Ectodermal cell (in vitro differentiated cells): ENCODE measurements at regions not wholly inside any gene's neighbourhood (a gene's known extent, or its start where the extent isn't known, plus 50 kb on each side); places are given as distances from the start of the nearest gene placed in this dataset.
"Not testable (repeated sequence)": the region's sequence is repeated elsewhere in the genome, so short reads cannot be mapped to it uniquely, and the experiment has no call there.

Experiments used
- H3K27ac ChIP-seq: 2 replicates; pipeline ENCODE4 v1.7.0; 2013; ENCODE audit warnings: mild to moderate bottlenecking, low read depth, low read length; ENCODE audit not compliant: insufficient read depth, poor library complexity, severe bottlenecking
- H3K27me3 ChIP-seq: 2 replicates; pipeline ENCODE4 v1.7.0; 2013; ENCODE audit warnings: mild to moderate bottlenecking, low read length; ENCODE audit not compliant: insufficient read depth, control insufficient read depth, poor library complexity, severe bottlenecking
- H3K36me3 ChIP-seq: one replicate; pipeline ENCODE4 v1.7.0; 2013; ENCODE audit warnings: low read length; ENCODE audit not compliant: control insufficient read depth, insufficient read depth
- H3K4me1 ChIP-seq: one replicate; pipeline ENCODE4 v1.7.0; 2013; ENCODE audit warnings: low read length; ENCODE audit not compliant: control insufficient read depth, insufficient read depth
- H3K4me3 ChIP-seq: 2 replicates; pipeline ENCODE4 v1.7.0; 2013; ENCODE audit warnings: low read depth, low read length, control low read depth; ENCODE audit not compliant: insufficient read depth
- H3K9me3 ChIP-seq: 2 replicates; pipeline ENCODE4 v1.7.0; 2013; ENCODE audit warnings: mild to moderate bottlenecking, low read length, moderate library complexity; ENCODE audit not compliant: control insufficient read depth
- WGBS, 2 experiments: methylation state at CpG; one replicate each; pipeline ENCODE4 v1.1.7; 2013; ENCODE audit warnings: missing lambda C conversion rate in 2 of 2; 5-methylcytosine and 5-hydroxymethylcytosine counted together

DNA sequence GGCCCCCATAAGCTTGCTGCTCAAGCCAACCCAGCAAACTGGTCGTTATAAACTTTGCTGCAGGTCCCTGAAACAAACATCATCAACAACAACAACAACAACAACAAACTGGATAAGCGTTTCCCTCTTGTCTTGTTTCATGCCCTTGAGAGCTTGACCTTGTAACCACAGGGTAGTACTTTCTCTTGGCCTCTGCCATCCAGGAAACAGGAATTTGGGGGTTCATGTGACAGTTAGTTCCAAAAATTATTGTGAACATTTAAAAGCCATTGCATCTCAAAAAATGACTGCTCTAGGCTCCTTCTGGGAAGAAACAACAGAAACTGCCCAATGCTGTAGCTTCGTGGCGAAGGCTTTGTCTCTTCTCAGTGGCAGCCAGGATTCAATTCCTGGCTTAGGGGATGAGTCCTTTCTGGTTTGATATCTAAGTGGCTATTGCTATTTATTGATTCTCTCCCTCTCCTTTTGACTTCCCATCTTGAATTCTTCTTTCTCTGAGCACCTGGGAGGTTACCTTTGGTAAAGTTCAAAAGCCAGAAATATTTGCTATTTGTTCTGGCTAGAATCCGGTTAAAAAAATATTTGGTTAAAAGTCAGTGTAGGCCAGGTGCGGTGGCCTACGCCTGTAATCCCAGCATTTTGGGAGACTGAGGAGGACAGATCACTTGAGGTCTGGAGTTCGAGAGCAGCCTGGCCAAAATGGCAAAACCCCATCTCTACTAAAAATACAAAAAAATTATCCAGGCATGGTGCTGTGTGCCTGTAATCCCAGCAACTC is 52.0 kb upstream of the CPM start:
- Histone ChIP-seq H3K9me3 (no peaks in the 10 kb centered on the region), H3K27me3 (no peaks in the 10 kb centered on the region), H3K4me1 (no peaks in the 10 kb centered on the region), H3K27ac (no peak overlapping the region), H3K4me3 (no peak overlapping the region), H3K36me3 (no peaks in the 10 kb centered on the region)
- 87 to 91% methylated on average over 8 of the region's 8 CpGs for WGBS, 2 experiments

DNA sequence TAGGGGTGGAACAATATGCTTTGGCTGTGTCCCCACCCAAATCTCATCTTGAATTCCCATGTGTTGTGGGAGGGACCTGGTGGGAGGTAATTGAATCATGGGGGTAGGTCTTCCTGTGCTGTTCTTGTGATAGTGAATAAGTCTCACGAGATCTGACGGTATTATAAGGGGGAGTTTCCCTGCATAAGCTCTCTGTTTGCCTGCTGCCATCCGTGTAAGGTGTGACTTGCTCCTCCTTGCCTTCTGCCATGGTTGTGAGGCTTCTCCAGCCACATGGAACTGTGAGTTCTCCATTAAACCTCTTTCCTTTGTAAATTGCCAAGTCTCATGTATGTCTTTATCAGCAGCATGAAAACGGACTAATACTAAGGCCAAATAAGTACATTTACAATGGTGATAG is 64.6 kb upstream of the CPM start:
- not testable (repeated sequence) for H3K27ac ChIP-seq

DNA sequence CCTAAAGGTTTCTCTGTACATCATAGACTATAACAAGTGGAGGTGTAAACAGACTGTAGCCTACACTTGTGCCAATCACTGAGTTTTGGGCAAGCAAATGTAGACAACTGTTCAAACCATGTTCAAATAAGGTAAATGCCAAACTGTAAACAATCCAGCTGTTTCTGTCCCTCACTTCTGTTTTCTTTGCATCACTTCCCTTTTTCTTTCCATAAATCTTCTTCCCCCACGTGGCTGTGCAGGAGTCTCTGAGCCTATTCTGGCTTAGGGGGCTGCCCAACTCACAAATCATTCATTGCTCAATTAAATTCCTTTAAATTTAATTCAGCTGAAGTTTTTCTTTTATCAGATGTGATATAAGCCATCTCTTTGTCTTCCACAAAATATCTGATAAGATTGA is 65.1 kb upstream of the CPM start:
- no peak overlapping the region for H3K27ac ChIP-seq
- H3K4me3 ChIP-seq: no peak overlapping the region
- WGBS, 2 experiments: 89 to 90% methylated on average over 1 of the region's 1 CpG
- no peaks in the 10 kb centered on the region for H3K27me3 ChIP-seq
- H3K9me3 ChIP-seq: no peaks in the 10 kb centered on the region
- H3K36me3 ChIP-seq: no peaks in the 10 kb centered on the region
- no peaks in the 10 kb centered on the region for H3K4me1 ChIP-seq

More for the DNA sequence above, 64.6 kb upstream of the CPM start:
- H3K4me3 ChIP-seq, H3K27me3 ChIP-seq, H3K36me3 ChIP-seq, H3K9me3 ChIP-seq, H3K4me1 ChIP-seq: not testable (repeated sequence)
- 93 to 97% methylated on average over 4 of the region's 4 CpGs for WGBS, 2 experiments

- Histone ChIP-seq H3K4me1 (no peaks in the 10 kb centered on the region), H3K27me3 (no peaks in the 10 kb centered on the region), H3K9me3 (no peaks in the 10 kb centered on the region), H3K27ac (no peak overlapping the region), H3K36me3 (no peaks in the 10 kb centered on the region), H3K4me3 (no peak overlapping the region)
- WGBS, 2 experiments: 98 to 100% methylated on average over 3 of the region's 3 CpGs
These were observed 67.1 kb upstream of the CPM start for GRCh38 chr12:69000074-69000473.

DNA sequence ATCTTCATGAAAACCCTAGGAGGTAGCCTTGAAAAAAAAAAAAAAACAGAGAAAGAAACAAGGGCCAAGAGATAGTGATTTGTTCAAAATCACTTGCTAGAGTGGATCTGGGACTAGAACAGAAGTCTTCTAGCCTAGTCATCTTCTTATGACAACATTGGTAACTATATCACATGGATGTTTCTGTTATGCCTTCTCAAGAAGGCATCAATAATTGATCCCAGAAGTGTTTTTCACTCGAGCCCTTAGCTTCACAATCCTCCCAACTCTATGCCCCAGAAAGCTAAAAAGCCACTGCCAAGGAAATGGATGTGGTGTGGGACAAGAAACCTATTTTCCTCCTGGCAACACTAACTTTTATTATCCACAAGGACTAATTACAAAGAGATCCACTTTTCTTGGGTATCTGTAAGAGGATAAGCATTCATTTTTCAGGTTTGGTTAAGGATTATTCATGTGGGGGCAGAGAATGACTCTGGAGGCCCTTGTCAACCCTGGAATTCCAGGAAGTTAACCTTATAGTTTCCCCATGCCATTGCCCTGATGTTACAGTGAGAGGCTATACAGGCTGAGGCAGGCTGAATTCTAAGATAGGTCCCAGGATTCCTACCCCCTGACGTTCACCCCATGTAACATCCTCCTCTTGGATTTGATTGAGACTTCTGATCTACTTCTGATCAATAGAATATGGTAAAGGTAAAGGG is 67.7 kb upstream of the CPM start:
- H3K27me3 ChIP-seq: no peaks in the 10 kb centered on the region
- no peak overlapping the region for H3K4me3 ChIP-seq
- WGBS, 2 experiments: 71 to 88% methylated on average over 2 of the region's 2 CpGs
- H3K9me3 ChIP-seq: no peaks in the 10 kb centered on the region
- no peak overlapping the region for H3K27ac ChIP-seq
- no peaks in the 10 kb centered on the region for H3K36me3 ChIP-seq
- no peaks in the 10 kb centered on the region for H3K4me1 ChIP-seq

DNA sequence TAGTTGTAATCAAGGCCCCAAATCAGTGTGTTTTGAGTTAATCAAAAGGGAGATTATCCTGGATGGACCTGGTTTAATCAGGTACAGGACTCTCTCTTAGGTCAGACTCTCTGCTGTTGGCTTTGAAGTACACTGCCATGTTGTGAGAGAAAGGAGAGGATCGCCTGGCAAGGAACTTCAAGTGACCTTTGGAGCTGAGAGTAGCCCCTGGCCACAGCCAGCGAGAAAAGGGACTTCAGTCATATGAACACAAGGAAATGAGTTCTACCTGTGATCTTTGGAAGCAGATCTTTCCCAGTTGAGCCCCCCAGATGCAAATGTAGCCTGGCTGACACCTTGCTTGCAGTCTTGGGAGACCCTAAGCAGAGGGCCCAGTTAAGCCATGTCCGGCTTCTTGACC is 68.3 kb upstream of the CPM start:
- H3K27ac ChIP-seq: no peak overlapping the region
- no peaks in the 10 kb centered on the region for H3K9me3 ChIP-seq
- WGBS, 2 experiments: 94% methylated on average over 3 of the region's 3 CpGs
- H3K27me3 ChIP-seq: no peaks in the 10 kb centered on the region
- H3K4me3 ChIP-seq: no peak overlapping the region
- H3K4me1 ChIP-seq: peaks cover 2% of the 10 kb centered on the region
- no peaks in the 10 kb centered on the region for H3K36me3 ChIP-seq

GRCh38 chr12:69002969-69003368 is 70.0 kb upstream of the CPM start:
- H3K4me1 ChIP-seq: peaks cover 19% of the 10 kb centered on the region
- no peaks in the 10 kb centered on the region for H3K27me3 ChIP-seq
- H3K27ac ChIP-seq: no peak overlapping the region
- no peaks in the 10 kb centered on the region for H3K9me3 ChIP-seq
- 85 to 98% methylated on average over 4 of the region's 4 CpGs for WGBS, 2 experiments
- no peak overlapping the region for H3K4me3 ChIP-seq
- H3K36me3 ChIP-seq: no peaks in the 10 kb centered on the region

DNA sequence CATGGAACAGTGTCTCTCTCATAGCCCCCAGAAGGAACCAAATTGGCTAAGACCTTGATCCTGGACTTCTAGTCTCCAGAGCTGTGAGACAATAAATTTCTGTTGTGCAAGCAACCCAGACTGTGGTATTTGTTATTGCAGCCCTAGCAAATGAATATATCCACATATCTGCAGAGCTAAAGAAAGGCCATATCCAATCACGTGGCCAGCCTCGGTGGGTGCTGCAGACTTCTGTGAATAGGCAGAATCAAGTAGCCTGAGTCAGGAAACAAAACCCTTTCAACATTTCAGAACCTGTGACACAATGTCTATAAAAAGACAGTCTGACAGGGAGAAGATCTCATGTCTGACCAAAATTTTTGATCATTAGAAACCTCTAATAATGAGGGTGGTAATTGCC is 71.0 kb upstream of the CPM start:
- WGBS, 2 experiments: 94 to 100% methylated on average over 2 of the region's 2 CpGs
- no peaks in the 10 kb centered on the region for H3K9me3 ChIP-seq
- H3K27ac ChIP-seq: no peak overlapping the region

DNA sequence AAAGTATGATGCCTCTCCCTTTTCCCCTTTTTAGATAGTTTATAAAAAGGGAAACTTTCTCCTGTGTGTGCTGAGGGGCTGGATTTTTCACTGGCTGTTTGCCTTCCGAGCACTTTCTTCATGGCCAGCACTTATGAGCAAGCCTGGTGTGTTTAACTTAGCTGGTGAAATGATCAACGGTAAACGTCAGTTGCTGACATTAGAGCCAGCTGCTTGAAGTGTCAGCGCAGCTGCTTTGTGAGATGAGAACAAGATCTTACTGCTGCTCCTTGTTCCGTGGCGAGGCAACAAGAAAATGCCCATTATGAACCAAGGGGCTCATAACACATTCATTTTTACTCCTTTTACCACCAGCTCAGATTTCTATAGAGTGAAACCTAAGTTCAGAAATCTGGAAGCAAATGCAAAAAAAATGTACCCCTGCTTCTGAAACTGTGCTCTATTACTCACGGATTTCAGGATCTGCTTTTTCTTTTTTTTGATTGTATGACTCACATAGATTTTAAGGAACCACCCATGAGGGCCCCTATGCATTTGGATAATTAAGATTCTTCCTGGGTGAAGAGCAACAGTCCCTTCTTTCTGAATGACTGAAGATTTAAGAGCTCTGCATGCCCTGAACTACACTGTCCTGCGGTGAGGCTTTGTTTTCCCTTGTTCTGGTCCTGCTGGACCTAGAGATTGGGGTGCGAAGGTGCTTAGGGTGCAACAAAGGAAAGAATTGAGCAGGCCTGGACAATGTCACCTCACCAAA is 74.3 kb upstream of the CPM start:
- peak overlapping the region; percentile 72 for H3K27ac ChIP-seq
- no peaks in the 10 kb centered on the region for H3K9me3 ChIP-seq
- no peaks in the 10 kb centered on the region for H3K36me3 ChIP-seq
- no peak overlapping the region for H3K4me3 ChIP-seq
- no peaks in the 10 kb centered on the region for H3K27me3 ChIP-seq
- WGBS, 2 experiments: 14 to 20% methylated on average over 9 of the region's 9 CpGs
- H3K4me1 ChIP-seq: peaks cover 24% of the 10 kb centered on the region

More for the DNA sequence above, 71.0 kb upstream of the CPM start:
- Histone ChIP-seq H3K27me3 (no peaks in the 10 kb centered on the region), H3K4me1 (peaks cover 24% of the 10 kb centered on the region), H3K36me3 (no peaks in the 10 kb centered on the region), H3K4me3 (no peak overlapping the region)

DNA sequence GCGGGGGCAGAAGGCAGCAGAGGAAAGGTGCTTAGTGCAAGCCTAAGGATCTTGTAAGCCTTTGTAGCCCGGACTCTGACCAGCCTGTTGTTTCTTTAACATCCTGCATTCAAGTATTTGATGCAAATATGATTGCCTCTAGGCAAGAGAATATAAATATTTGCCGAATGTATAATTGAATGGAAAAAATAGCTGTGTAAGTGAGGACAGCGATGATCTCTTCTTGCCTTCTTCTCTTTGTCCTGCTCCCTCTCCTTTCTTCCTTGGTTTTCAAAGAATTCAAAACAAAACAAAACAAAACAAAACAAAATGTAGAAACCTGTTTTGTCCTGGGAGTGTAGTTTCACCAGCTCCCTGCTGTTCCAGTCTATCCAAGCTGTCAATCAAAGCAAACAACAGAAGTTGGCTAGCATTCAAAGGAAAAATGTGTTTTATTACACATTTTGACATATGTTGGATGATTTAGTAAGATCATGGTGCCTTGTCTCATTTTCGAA is 74.9 kb upstream of the CPM start:
- Histone ChIP-seq H3K27ac (peak overlapping the region; percentile 72), H3K36me3 (no peaks in the 10 kb centered on the region), H3K4me3 (no peak overlapping the region), H3K27me3 (no peaks in the 10 kb centered on the region), H3K9me3 (no peaks in the 10 kb centered on the region), H3K4me1 (peaks cover 24% of the 10 kb centered on the region)
- 29 to 34% methylated on average over 4 to 5 of the region's 5 CpGs for WGBS, 2 experiments
